SK-N-MC (cell line): ENCODE measurements at regions not wholly inside any gene's neighbourhood (a gene's known extent, or its start where the extent isn't known, plus 50 kb on each side); places are given as distances from the start of the nearest gene placed in this dataset.

ENCODE experiments used
- DNase-seq: peaks from one replicate; pipeline ENCODE4 v3.0.0-alpha.2; 2011; ENCODE audit warnings: low read depth, low spot score
- H3K27ac ChIP-seq: fragments of 200-600 bp; sonication (generic); 2 replicates; pipeline ENCODE4 v1.5.1; 2016; ENCODE audit warnings: mixed run types
- H3K36me3 ChIP-seq: fragments of 200-600 bp; sonication (generic); 2 replicates; pipeline ENCODE4 v1.6.1; 2017; ENCODE audit warnings: antibody characterized with exemption, low read length, mixed read lengths; ENCODE audit not compliant: insufficient read depth
- H3K4me3 ChIP-seq: fragments of 200-600 bp; sonication (generic); 2 replicates; pipeline ENCODE4 v1.5.1; 2016
- H3K9ac ChIP-seq: fragments of 200-600 bp; sonication (generic); 2 replicates; pipeline ENCODE4 v1.8.0; 2017; ENCODE audit warnings: mixed run types, mixed read lengths; ENCODE audit not compliant: insufficient read length
- H3K9me3 ChIP-seq: fragments of 200-600 bp; sonication (generic); 2 replicates; pipeline ENCODE4 v1.6.1; 2017; ENCODE audit warnings: low read depth, mild to moderate bottlenecking, antibody characterized with exemption, low read length, moderate library complexity, mixed read lengths
- EZH2 ChIP-seq: fragments of 200-600 bp; sonication (generic); IDR thresholded peaks from one replicate; pipeline ENCODE4 v1.6.1; 2017; ENCODE audit warnings: antibody characterized with exemption
- FOXP2 ChIP-seq: optimal IDR thresholded peaks from 2 replicates; pipeline ENCODE3; 2011; ENCODE audit warnings: mild to moderate bottlenecking, moderate library complexity; ENCODE audit not compliant: insufficient read depth; ENCODE audit errors: extremely low read length, control extremely low read depth
- POLR2AphosphoS5 ChIP-seq: IDR thresholded peaks from 2 replicates; pipeline ENCODE4 v1.6.1; 2012; ENCODE audit warnings: mild to moderate bottlenecking, low read depth, low read length, borderline replicate concordance

DNA sequence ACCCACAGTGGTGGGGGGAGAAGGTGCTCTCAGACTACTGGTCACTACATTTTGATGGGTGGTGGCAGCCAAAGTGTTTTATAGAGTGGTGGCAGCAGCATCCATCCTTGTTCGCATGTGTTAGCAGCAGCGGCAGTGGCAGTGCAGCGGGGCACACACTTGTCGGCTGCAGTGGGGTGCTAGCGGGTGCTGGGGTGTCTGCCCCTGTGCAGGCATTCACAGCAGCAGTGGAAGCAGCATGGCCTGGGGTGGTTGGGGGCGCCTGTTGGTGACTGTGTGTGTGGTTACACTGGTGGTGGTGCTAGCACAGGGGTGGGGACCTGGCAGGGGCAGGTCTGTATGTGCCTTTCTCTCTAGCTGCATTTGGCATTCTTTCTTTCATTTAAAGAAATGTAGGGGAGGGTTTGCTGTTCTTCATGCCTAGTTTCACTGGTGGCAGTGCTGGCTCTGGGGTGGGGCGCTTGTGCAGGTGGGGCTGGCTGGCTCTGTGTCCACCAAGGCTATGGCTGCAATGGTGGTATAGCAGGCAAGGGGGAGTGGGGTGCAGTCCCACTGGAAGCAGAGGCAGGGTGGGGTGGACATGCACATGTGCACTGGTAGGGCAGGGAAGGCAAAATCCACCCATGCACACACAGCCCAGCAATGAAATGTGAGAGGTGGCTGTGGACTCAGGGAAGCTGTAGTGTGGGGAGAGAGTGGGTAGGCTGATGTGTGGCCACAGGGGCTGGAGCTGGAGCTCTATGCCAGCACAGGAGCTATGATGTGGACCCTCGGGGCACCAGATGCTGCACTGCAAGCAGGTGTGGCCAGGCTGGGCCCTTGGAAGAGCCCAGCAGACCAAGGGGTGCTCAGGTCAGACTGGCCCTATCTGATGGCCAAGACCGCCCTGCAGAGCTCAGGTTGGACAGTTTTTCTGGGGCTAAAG is 173.3 kb downstream of the PRDM13 start:
- Histone ChIP-seq H3K27ac (no peak overlapping the region), H3K4me3 (no peak overlapping the region), H3K9me3 (no peaks in the 10 kb centered on the region), H3K9ac (no peak overlapping the region), H3K36me3 (no peaks in the 10 kb centered on the region)
- no peak for TF ChIP-seq FOXP2
- no peak for TF ChIP-seq EZH2
- TF ChIP-seq POLR2AphosphoS5, result no peak
- DNase-seq, result no peak

GRCh38 chr6:99780556-99780885 is 173.9 kb downstream of the PRDM13 start:
- TF ChIP-seq FOXP2 (no peak), EZH2 (no peak), POLR2AphosphoS5 (no peak)
- Histone ChIP-seq H3K36me3 (no peaks in the 10 kb centered on the region), H3K4me3 (no peak overlapping the region), H3K27ac (no peak overlapping the region), H3K9me3 (no peaks in the 10 kb centered on the region), H3K9ac (no peak overlapping the region)
- DNase-seq, result no peak

DNA sequence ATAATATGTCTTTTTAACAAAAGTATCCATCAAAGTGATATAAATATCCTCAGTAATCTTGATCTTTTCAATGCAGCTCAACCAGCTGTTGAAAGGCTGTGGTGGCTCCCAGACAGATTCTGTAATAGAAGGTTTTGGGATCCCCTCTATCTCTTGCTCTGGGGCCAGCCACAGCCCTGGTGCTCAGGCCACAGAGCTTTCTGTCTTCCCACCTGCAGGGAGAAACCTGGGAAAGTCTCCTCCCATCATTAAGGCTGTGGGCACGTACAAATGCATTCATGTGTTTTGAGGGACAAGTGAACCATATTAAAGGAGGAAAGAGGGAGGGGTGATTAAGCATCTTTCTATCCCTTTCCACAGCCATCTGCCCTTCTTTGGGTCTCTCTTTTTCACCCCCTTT is 183.1 kb downstream of the PRDM13 start:
- Histone ChIP-seq H3K36me3 (no peaks in the 10 kb centered on the region), H3K9me3 (no peaks in the 10 kb centered on the region), H3K9ac (no peak overlapping the region), H3K4me3 (no peak overlapping the region), H3K27ac (no peak overlapping the region)
- no peak for DNase-seq
- TF ChIP-seq POLR2AphosphoS5, result no peak
- no peak for TF ChIP-seq FOXP2
- no peak for TF ChIP-seq EZH2

GRCh38 chr6:99790679-99791078 is 184.0 kb downstream of the PRDM13 start:
- DNase-seq, result no peak
- H3K4me3 ChIP-seq, result no peak overlapping the region
- TF ChIP-seq EZH2 (no peak), FOXP2 (no peak), POLR2AphosphoS5 (no peak)
- H3K27ac ChIP-seq, result no peak overlapping the region
- H3K9me3 ChIP-seq, result no peaks in the 10 kb centered on the region
- H3K9ac ChIP-seq, result no peak overlapping the region
- no peaks in the 10 kb centered on the region for H3K36me3 ChIP-seq

DNA sequence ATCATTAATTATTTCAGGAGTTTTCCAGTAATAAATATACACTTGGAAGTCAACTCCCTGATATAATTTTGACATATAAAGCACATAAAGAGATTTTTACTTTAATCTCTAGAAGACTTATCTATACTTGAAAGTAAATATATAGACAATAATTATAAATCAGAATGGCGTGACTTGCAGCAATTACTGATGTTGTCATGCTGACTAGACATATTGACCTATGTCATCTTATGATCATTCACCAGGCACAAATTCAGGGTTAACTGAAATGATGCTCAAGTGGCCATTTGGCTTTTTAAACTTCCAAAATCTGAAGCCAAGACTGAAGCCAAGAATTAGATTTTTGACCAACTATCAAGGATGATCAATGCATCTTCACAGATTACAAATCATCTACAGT is 192.2 kb downstream of the MCHR2 start:
- no peak for TF ChIP-seq POLR2AphosphoS5
- no peak for TF ChIP-seq EZH2
- no peak for TF ChIP-seq FOXP2
- Histone ChIP-seq H3K27ac (no peak overlapping the region), H3K9me3 (no peaks in the 10 kb centered on the region), H3K36me3 (no peaks in the 10 kb centered on the region), H3K4me3 (no peak overlapping the region), H3K9ac (no peak overlapping the region)
- DNase-seq, result no peak

DNA sequence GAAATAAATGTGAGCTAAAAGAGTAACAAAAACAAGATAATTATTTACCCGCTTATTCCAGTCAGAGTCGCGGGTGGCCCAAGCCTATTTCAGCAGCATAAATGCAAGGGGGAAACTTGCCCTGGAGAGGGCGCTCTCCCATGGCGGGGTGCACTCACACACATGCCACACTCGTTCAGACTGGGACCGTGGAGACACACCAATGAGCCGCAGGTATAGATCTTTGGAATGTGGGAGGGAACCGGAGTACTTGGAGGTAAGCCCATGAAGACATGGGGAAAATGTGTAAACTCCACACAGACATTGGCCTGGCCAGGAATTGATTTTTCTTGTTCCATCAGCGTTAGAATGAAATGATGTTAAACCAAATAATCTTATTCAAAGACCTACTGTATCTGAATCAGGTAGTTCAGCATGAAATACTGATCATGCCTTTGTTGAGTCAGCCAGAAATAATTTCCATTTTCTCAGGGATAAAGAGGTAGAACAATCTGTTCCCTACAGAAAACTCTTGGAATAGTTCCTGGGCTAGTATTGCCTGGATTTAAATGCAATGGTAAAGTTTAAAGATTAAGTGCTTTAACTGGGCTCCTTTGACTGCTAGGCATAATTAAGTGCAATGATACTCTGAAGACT is 191.5 kb downstream of the MCHR2 start:
- Histone ChIP-seq H3K27ac (no peak overlapping the region), H3K36me3 (no peaks in the 10 kb centered on the region), H3K9ac (no peak overlapping the region), H3K4me3 (no peak overlapping the region), H3K9me3 (no peaks in the 10 kb centered on the region)
- no peak for DNase-seq
- TF ChIP-seq POLR2AphosphoS5, result no peak
- TF ChIP-seq FOXP2, result no peak
- no peak for TF ChIP-seq EZH2

DNA sequence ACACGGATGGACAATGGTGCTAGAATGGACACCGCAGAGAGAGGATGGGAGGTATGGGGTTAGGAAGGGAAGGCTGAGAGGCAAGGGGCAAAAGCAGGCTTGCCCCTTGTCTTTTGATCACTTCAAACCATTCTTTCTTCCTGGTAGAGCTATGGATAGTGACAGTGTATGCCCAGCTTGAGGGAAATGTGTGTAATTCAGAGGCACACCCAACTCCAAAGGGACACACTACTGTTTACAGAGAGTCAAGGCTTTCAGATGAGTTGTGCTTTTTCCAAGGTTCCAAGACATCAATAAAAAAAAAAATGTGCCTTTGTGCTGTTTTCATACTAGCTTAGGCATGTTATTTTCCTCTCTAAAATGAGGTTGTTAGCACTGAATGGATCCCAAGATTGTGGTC is 185.0 kb downstream of the MCHR2 start:
- Histone ChIP-seq H3K4me3 (no peak overlapping the region), H3K9ac (no peak overlapping the region), H3K36me3 (no peaks in the 10 kb centered on the region), H3K9me3 (no peaks in the 10 kb centered on the region), H3K27ac (no peak overlapping the region)
- TF ChIP-seq FOXP2 (no peak), POLR2AphosphoS5 (no peak), EZH2 (no peak)
- DNase-seq, result no peak

DNA sequence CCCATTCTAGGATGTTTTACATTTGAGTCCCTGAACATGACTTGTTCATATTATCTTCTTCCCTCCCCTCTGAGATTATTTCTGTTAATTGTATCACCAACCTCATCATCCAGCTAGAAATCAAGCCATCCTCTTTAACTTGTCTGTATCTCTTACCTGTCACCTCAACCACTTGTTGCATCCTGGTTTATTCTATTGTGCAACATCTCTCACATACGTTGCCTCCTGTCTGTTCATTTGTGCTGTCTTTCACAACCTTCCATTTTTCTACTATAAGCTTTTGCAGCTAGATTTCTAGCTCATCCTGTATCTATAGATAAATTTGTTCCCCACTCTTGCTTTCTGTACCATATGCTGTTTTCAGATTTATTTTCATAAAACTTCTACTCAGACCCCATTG is 183.7 kb downstream of the MCHR2 start:
- Histone ChIP-seq H3K9me3 (no peaks in the 10 kb centered on the region), H3K4me3 (no peak overlapping the region)
- DNase-seq, result no peak

More for the DNA sequence above, 183.7 kb downstream of the MCHR2 start:
- Histone ChIP-seq H3K27ac (no peak overlapping the region), H3K9ac (no peak overlapping the region), H3K36me3 (no peaks in the 10 kb centered on the region)
- TF ChIP-seq POLR2AphosphoS5, result no peak
